K562 (cell line): ENCODE measurements at regions not wholly inside any gene's neighbourhood (a gene's known extent, or its start where the extent isn't known, plus 50 kb on each side); places are given as distances from the start of the nearest gene placed in this dataset.

ENCODE experiments used
- ASH1L ChIP-seq: fragments of 450-650 bp; IDR thresholded peaks from 2 replicates; pipeline ENCODE4 v1.6.1; 2018; ENCODE audit warnings: borderline replicate concordance, mild to moderate bottlenecking, low read depth; ENCODE audit not compliant: partially characterized antibody
- CREB1 ChIP-seq, 2 experiments: sonication (generic) in 1 of 2; formaldehyde crosslinking in 1 of 2; IDR thresholded peaks; 2 replicates each; pipeline versions ENCODE4 v1.6.1 to v1.8.0; 2012 to 2022; ENCODE audit warnings: inconsistent platforms in 1 of 2, mild to moderate bottlenecking in 1 of 2, missing genetic modification reagents in 1 of 2, moderate library complexity in 1 of 2
- ELF1 ChIP-seq: fragments of 200-800 bp; sonication (Bioruptor generic); IDR thresholded peaks from 2 replicates; pipeline ENCODE4 v1.6.1; 2016; ENCODE audit warnings: missing genetic modification characterization, missing compliant biosample characterization
- GABPA ChIP-seq: fragments of 200-800 bp; sonication (Bioruptor generic); conservative IDR thresholded peaks from 2 replicates; pipeline ENCODE4 v1.6.1; 2016; ENCODE audit warnings: low read depth, missing genetic modification characterization, missing compliant biosample characterization
- GTF3C2 ChIP-seq: IDR thresholded peaks from 3 replicates; pipeline ENCODE4 v1.6.1; 2011; ENCODE audit warnings: borderline replicate concordance, mild to moderate bottlenecking, moderate library complexity; ENCODE audit not compliant: insufficient read length; ENCODE audit errors: extremely low read depth
- HMBOX1 ChIP-seq: sonication (generic); IDR thresholded peaks from 2 replicates; pipeline ENCODE4 v1.6.1; 2016
- IRF9 ChIP-seq: fragments of 450-650 bp; IDR thresholded peaks from 2 replicates; pipeline ENCODE4 v1.6.1; 2016; ENCODE audit warnings: missing biosample characterization, missing genetic modification characterization
- MECOM ChIP-seq: fragments of 250-450 bp; sonication (Bioruptor Pico); IDR thresholded peaks from 2 replicates; pipeline ENCODE4 v1.8.0; 2022; ENCODE audit warnings: inconsistent platforms
- MEF2D ChIP-seq: conservative IDR thresholded peaks from 2 replicates; pipeline ENCODE4 v1.6.1; 2016; ENCODE audit warnings: low read depth, missing genetic modification characterization, missing compliant biosample characterization
- MTF1 ChIP-seq: fragments of 250-450 bp; sonication (Bioruptor Pico); IDR thresholded peaks from 2 replicates; pipeline ENCODE4 v1.9.0; 2021; ENCODE audit warnings: moderate library complexity, mild to moderate bottlenecking, inconsistent platforms, borderline replicate concordance
- NCOA2 ChIP-seq, 2 experiments: fragments of 450-650 bp; IDR thresholded peaks; 2 replicates each; pipeline ENCODE4 v1.6.1; 2018; ENCODE audit warnings: mild to moderate bottlenecking in 2 of 2, moderate library complexity in 1 of 2; ENCODE audit not compliant: partially characterized antibody in 2 of 2
- PHB ChIP-seq: fragments of 250-450 bp; sonication (Bioruptor Pico); IDR thresholded peaks from 2 replicates; pipeline ENCODE4 v1.5.0; 2021
- POLR3A ChIP-seq: IDR thresholded peaks from 2 replicates; pipeline ENCODE4 v1.6.1; 2011; ENCODE audit warnings: borderline replicate concordance, mild to moderate bottlenecking, moderate library complexity; ENCODE audit not compliant: insufficient read length, insufficient read depth; ENCODE audit errors: extremely low read depth
- PURB ChIP-seq: sonication (generic); formaldehyde crosslinking; IDR thresholded peaks from 2 replicates; pipeline ENCODE4 v1.9.0; 2021; ENCODE audit warnings: low read depth, mild to moderate bottlenecking, missing genetic modification reagents
- RCOR1 ChIP-seq, 2 experiments: IDR thresholded peaks; 2 replicates each; pipeline ENCODE4 v1.6.1; 2012; ENCODE audit warnings: low read depth in 2 of 2, low read length in 2 of 2, borderline replicate concordance in 1 of 2, improper control_type of control experiment in 1 of 2
- SMAD3 ChIP-seq: fragments of 450-650 bp; formaldehyde crosslinking; conservative IDR thresholded peaks from 2 replicates; pipeline ENCODE4 v1.4.0; 2020; ENCODE audit warnings: mild to moderate bottlenecking
- SRF ChIP-seq, 2 experiments: fragments of 250-450, 450-650 bp in 1 of 2; sonication (Bioruptor Pico) in 1 of 2; sonication (generic) in 1 of 2; formaldehyde crosslinking; IDR thresholded peaks; 2 replicates each; pipeline versions ENCODE4 v1.5.0 to v1.5.1; 2020 to 2022; ENCODE audit warnings: mild to moderate bottlenecking in 1 of 2, missing genetic modification reagents in 1 of 2
- ZNF253 ChIP-seq: fragments of 250-450 bp; sonication (Bioruptor Pico); conservative IDR thresholded peaks from 2 replicates; pipeline ENCODE4 v1.6.1; 2021; ENCODE audit warnings: mild to moderate bottlenecking
- ZNF398 ChIP-seq: fragments of 250-450 bp; sonication (Bioruptor Pico); IDR thresholded peaks from 2 replicates; pipeline ENCODE4 v1.8.0; 2021; ENCODE audit warnings: moderate library complexity, mild to moderate bottlenecking, inconsistent platforms
- ZNF586 ChIP-seq: fragments of 450-650 bp; formaldehyde crosslinking; conservative IDR thresholded peaks from 2 replicates; pipeline ENCODE4 v1.4.0; 2020; ENCODE audit warnings: mild to moderate bottlenecking, moderate library complexity
- ZNF644 ChIP-seq: fragments of 200-800 bp; sonication (Bioruptor generic); IDR thresholded peaks from 2 replicates; pipeline ENCODE4 v1.6.1; 2016; ENCODE audit warnings: low read depth, missing genetic modification characterization, missing compliant biosample characterization
- ZNF707 ChIP-seq: fragments of 250-450 bp; sonication (Bioruptor Pico); conservative IDR thresholded peaks from 2 replicates; pipeline ENCODE4 v1.8.0; 2022; ENCODE audit warnings: inconsistent platforms, mild to moderate bottlenecking, moderate library complexity

- no peak for TF ChIP-seq IRF9 (tag)
- no peak for TF ChIP-seq ZNF586 (CRISPR knock-in tag)
- TF ChIP-seq SMAD3 (CRISPR knock-in tag) = no peak
- TF ChIP-seq GTF3C2 = no peak
- TF ChIP-seq ELF1 (tag) = peak; percentile 71
- TF ChIP-seq MTF1 = no peak
- TF ChIP-seq CREB1 (IDR thresholded peaks at IDR 0.05) = no peak
- TF ChIP-seq CREB1 (CRISPR knock-in tag; IDR thresholded peaks at IDR 0.05) = no peak
- peak; percentile 20 for TF ChIP-seq POLR3A
- no peak for TF ChIP-seq ZNF253 (CRISPR knock-in tag)
- peak; percentile 76 for TF ChIP-seq GABPA
- no peak for TF ChIP-seq ZNF398 (CRISPR knock-in tag)
- TF ChIP-seq NCOA2 (IDR thresholded peaks at IDR 0.05; ENCODE audit: partially characterized antibody in 2 of 2) = no peak
- no peak for TF ChIP-seq ZNF644 (tag)
- no peak for TF ChIP-seq PURB (CRISPR knock-in tag)
- no peak for TF ChIP-seq ASH1L
- TF ChIP-seq MEF2D (tag) = no peak
- no peak for TF ChIP-seq ZNF707 (CRISPR knock-in tag)
- TF ChIP-seq SRF (CRISPR knock-in tag; IDR thresholded peaks at IDR 0.05) = no peak
- TF ChIP-seq HMBOX1 = no peak
- no peak for TF ChIP-seq RCOR1 (IDR thresholded peaks at IDR 0.05; ENCODE audit: borderline replicate concordance in 1 of 2, low read depth in 2 of 2, low read length in 2 of 2)
- no peak for TF ChIP-seq MECOM
- no peak for TF ChIP-seq PHB (CRISPR knock-in tag)
Measured at GRCh38 chr6:27617046-27617687, 144.3 kb upstream of the ZNF184 start (continued).
